WTC11 (cell line): ENCODE measurements at regions not wholly inside any gene's neighbourhood (a gene's known extent, or its start where the extent isn't known, plus 50 kb on each side); places are given as distances from the start of the nearest gene placed in this dataset.

ENCODE experiments used
- ATF2 ChIP-seq: sonication (generic); formaldehyde crosslinking; IDR thresholded peaks from 2 replicates; pipeline ENCODE4 v1.8.1; 2022; ENCODE audit warnings: low read depth, missing genetic modification reagents, borderline replicate concordance
- CREB1 ChIP-seq: sonication (generic); formaldehyde crosslinking; IDR thresholded peaks from 2 replicates; pipeline ENCODE4 v1.8.0; 2023; ENCODE audit warnings: mild to moderate bottlenecking, missing genetic modification reagents
- ELF4 ChIP-seq: sonication (generic); formaldehyde crosslinking; IDR thresholded peaks from 2 replicates; pipeline ENCODE4 v1.8.1; 2022; ENCODE audit warnings: low read depth, mild to moderate bottlenecking, moderate library complexity, missing genetic modification reagents
- NR2C2 ChIP-seq: sonication (generic); formaldehyde crosslinking; IDR thresholded peaks from 2 replicates; pipeline ENCODE4 v1.8.0; 2022; ENCODE audit warnings: mild to moderate bottlenecking, missing genetic modification reagents
- SP1 ChIP-seq: sonication (generic); formaldehyde crosslinking; conservative IDR thresholded peaks from 2 replicates; pipeline ENCODE4 v1.8.1; 2022; ENCODE audit warnings: missing genetic modification reagents
- TCF7 ChIP-seq: sonication (generic); formaldehyde crosslinking; IDR thresholded peaks from 2 replicates; pipeline ENCODE4 v1.8.0; 2022; ENCODE audit warnings: mild to moderate bottlenecking, low read depth, missing genetic modification reagents, moderate library complexity
- TF ChIP-seq, protein P1 (sequence below): fragments of 200-600 bp; IDR thresholded peaks from 2 replicates; pipeline ENCODE4 v1.8.0; 2022; ENCODE audit warnings: antibody characterized with exemption

DNA sequence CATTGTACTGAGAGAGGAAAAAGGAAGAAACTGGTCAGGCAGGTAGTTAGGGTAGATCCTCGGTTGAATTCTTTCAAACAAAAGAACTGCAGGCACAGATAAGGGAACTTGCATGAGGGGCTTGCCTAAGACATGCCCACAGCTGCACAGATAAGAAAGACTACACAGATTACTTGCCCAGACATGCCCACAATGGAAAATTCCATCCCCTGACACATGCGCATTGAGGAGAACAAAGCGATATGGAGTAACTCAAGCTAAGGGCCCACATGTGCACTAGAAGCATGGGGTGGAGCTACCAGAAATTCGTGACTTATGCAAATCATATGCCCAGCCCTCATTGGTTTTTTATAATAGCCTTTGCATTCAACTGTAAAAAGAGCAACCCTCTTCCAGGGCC, 181.3 kb upstream of the ZNF521 start:
- TF ChIP-seq CREB1 (CRISPR knock-in tag) = no peak
- TF ChIP-seq, protein P1, sequence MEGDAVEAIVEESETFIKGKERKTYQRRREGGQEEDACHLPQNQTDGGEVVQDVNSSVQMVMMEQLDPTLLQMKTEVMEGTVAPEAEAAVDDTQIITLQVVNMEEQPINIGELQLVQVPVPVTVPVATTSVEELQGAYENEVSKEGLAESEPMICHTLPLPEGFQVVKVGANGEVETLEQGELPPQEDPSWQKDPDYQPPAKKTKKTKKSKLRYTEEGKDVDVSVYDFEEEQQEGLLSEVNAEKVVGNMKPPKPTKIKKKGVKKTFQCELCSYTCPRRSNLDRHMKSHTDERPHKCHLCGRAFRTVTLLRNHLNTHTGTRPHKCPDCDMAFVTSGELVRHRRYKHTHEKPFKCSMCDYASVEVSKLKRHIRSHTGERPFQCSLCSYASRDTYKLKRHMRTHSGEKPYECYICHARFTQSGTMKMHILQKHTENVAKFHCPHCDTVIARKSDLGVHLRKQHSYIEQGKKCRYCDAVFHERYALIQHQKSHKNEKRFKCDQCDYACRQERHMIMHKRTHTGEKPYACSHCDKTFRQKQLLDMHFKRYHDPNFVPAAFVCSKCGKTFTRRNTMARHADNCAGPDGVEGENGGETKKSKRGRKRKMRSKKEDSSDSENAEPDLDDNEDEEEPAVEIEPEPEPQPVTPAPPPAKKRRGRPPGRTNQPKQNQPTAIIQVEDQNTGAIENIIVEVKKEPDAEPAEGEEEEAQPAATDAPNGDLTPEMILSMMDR = no peak
- TF ChIP-seq ATF2 (CRISPR knock-in tag) = no peak
- TF ChIP-seq ELF4 (CRISPR knock-in tag) = no peak
- TF ChIP-seq TCF7 (CRISPR knock-in tag) = no peak
- TF ChIP-seq SP1 (CRISPR knock-in tag) = no peak
- no peak for TF ChIP-seq NR2C2 (CRISPR knock-in tag)
